ENCODE measurements at regions not wholly inside any gene's neighbourhood (a gene's known extent, or its start where the extent isn't known, plus 50 kb on each side); places are given as distances from the start of the nearest gene placed in this dataset.

DNA sequence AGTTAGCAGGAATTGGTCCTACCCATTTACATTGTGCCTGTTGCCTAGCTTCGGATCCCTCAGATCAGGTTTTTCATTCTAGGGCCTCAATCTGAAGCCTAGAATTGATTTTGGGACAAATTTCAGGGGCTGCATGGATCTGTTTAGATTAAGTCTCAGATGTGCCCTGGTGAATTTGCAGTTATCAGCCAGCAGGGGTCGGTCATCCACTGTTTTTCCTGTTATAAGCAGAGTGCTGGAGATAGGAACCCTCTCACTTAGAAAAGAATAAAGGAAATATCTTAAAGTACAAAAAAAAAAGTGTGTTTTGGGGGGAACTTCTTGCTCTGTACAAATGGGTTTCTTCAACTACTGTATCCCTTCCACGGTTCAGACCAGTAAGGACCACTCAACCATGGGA is 212.5 kb downstream of the BCHE start (continued):
- TF ChIP-seq, protein P1, sequence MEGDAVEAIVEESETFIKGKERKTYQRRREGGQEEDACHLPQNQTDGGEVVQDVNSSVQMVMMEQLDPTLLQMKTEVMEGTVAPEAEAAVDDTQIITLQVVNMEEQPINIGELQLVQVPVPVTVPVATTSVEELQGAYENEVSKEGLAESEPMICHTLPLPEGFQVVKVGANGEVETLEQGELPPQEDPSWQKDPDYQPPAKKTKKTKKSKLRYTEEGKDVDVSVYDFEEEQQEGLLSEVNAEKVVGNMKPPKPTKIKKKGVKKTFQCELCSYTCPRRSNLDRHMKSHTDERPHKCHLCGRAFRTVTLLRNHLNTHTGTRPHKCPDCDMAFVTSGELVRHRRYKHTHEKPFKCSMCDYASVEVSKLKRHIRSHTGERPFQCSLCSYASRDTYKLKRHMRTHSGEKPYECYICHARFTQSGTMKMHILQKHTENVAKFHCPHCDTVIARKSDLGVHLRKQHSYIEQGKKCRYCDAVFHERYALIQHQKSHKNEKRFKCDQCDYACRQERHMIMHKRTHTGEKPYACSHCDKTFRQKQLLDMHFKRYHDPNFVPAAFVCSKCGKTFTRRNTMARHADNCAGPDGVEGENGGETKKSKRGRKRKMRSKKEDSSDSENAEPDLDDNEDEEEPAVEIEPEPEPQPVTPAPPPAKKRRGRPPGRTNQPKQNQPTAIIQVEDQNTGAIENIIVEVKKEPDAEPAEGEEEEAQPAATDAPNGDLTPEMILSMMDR (CRISPR knock-in tag; IDR thresholded peaks at IDR 0.05), result 0 out of 2 replicates have a peak, but pooled peaks have one; percentile 19
- TF ChIP-seq ZNF33B (CRISPR knock-in tag; IDR thresholded peaks at IDR 0.05), result no peak

DNA sequence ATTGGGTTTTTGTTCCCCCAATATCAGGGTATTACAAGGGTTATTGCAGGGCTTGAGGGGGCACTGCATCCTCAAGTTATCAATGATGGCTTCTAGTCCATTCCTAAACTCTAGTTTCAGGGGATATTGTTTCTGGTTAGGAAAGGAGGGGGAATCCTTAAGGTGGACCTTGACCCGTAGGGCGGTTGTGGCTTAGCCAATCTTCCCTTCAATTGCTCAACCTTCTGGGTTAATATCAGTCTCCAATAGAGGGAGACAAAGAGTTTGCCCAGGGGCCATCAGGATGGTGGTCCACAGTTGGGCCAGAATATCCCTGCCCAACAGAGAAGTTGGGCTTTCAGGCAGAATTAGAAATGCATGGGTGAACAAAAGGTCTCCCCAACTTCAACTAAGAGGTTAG is 214.9 kb downstream of the BCHE start:
- CTCF ChIA-PET (ENCODE audit: low intra/inter-chr PET ratio, low total read pairs), result no interaction called here
- no peak for TF ChIP-seq ZNF703 (CRISPR knock-in tag; IDR thresholded peaks at IDR 0.05; ENCODE audit: borderline replicate concordance)
- TF ChIP-seq, protein P2, sequence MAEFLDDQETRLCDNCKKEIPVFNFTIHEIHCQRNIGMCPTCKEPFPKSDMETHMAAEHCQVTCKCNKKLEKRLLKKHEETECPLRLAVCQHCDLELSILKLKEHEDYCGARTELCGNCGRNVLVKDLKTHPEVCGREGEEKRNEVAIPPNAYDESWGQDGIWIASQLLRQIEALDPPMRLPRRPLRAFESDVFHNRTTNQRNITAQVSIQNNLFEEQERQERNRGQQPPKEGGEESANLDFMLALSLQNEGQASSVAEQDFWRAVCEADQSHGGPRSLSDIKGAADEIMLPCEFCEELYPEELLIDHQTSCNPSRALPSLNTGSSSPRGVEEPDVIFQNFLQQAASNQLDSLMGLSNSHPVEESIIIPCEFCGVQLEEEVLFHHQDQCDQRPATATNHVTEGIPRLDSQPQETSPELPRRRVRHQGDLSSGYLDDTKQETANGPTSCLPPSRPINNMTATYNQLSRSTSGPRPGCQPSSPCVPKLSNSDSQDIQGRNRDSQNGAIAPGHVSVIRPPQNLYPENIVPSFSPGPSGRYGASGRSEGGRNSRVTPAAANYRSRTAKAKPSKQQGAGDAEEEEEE (CRISPR knock-in tag; IDR thresholded peaks at IDR 0.05; ENCODE audit: borderline replicate concordance), result no peak
- TF ChIP-seq ATAD3A (CRISPR knock-in tag; IDR thresholded peaks at IDR 0.05), result no peak
- no peak for TF ChIP-seq HOXA3 (CRISPR knock-in tag; IDR thresholded peaks at IDR 0.05)
- no peak for TF ChIP-seq SMARCE1 (IDR thresholded peaks at IDR 0.05; ENCODE audit: borderline replicate concordance)
- TF ChIP-seq CBX5 (CRISPR knock-in tag; IDR thresholded peaks at IDR 0.05; ENCODE audit: borderline replicate concordance), result no peak
- no peak for TF ChIP-seq ZNF180 (CRISPR knock-in tag; IDR thresholded peaks at IDR 0.05; ENCODE audit: borderline replicate concordance, low read depth)

More for the DNA sequence above, 214.9 kb downstream of the BCHE start:
- in situ Hi-C loops (cut with HindIII; ENCODE audit: extremely low pct_ligation_motif_present, low pct_unique_long_range_greater_than_20kb), result no loop called here
- 12% methylated on average over 2 of the region's 2 CpGs for WGBS (ENCODE audit: low lambda C conversion rate)
- POLR2A ChIA-PET, result no interaction called here
- Histone ChIP-seq H2AFZ (ENCODE audit: low read length) (no peak overlapping the region), H3K27ac (ENCODE audit: extremely low read length, insufficient read depth, low read length) (no peak overlapping the region), H3K4me1 (ENCODE audit: insufficient read depth, low read length) (no peaks in the 10 kb centered on the region), H3K27me3 (ENCODE audit: control insufficient read depth in 1 of 2, insufficient read depth in 2 of 2, low read length in 2 of 2) (no peaks in the 10 kb centered on the region), H3K9me3 (ENCODE audit: low read length) (peaks cover 49% of the 10 kb centered on the region; the same call in 1 of the 2 replicates), H3K4me2 (ENCODE audit: low read depth, low read length) (no peak overlapping the region), H4K20me1 (ENCODE audit: insufficient read depth, low read length) (no peaks in the 10 kb centered on the region), H3K36me3 (replicated peaks in 1 of 2; ENCODE audit: control insufficient read depth in 1 of 2, insufficient read depth in 2 of 2, low read length in 2 of 2) (no peaks in the 10 kb centered on the region), H3K9ac (ENCODE audit: insufficient read depth, low read depth, low read length) (no peak overlapping the region), H3K79me2 (ENCODE audit: insufficient read depth, low read length) (no peaks in the 10 kb centered on the region), H3K4me3 (replicated peaks in 1 of 3; ENCODE audit: insufficient read depth in 1 of 3, low read depth in 2 of 3, low read length in 3 of 3) (no peak overlapping the region)
- BruUV-seq (replicated peaks), result no TSS peak
- FAIRE-seq (no peak), DNase-seq (ENCODE audit: low spot score) (no peak), ATAC-seq (no peak)
- intact Hi-C loops (cut with micrococcal nuclease; ENCODE audit: unreplicated experiment), result no loop called here
